ENCODE measurements at regions not wholly inside any gene's neighbourhood (a gene's known extent, or its start where the extent isn't known, plus 50 kb on each side); places are given as distances from the start of the nearest gene placed in this dataset.

DNA sequence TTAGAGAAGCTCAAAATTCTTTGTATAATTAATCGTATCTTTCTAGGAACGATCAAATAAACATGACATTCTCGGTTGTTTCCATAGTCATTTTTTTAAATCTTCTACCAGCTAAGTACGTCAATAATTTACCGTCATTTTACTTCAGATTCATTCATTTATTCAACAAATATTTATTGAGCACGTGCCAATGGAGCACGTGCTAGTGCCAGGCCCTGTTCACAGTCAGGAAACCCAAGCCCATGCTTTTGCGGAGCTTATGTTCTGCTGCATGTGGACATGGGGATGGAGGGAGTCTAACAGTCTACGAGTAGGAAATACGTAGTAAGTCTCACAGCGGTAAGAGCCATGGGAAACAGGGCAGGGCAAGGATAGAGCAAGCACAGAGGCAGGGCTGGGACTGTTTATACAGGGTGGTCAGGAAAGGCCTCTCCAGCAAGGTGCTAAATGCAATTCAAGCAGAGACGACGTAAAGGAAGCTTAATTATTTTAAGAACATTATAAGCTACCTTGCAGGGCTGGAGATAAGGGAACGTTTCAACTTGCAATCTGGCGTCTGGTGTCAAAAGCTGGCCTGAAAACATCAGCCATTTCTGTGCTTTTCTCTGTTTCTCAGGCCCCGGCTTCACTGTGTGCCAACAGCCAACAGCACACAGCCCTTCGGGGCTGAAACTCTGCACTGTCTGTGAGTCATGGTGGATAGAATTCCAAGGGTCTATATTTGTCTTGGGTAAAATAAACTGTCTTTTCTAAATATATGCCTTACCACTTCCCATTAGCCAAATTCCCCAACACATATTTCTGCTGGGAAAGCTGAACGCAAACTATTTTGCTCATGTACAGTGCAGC is 517.1 kb upstream of the ZFP42 start:
- peak; percentile 21 for DNase-seq (ENCODE audit: low spot score)
- peak overlapping the region; percentile 47 for H3K27ac ChIP-seq
- ChIA-PET POLR2A (ENCODE audit: low non-redundant PET) (no interaction called here), CTCF (interaction anchor here (0.6 kb wide), 2 partner anchors 386 to 735 kb away, joined by 3 read pairs; no protein-coding TSS in a partner anchor)
- TF ChIP-seq, protein P1, sequence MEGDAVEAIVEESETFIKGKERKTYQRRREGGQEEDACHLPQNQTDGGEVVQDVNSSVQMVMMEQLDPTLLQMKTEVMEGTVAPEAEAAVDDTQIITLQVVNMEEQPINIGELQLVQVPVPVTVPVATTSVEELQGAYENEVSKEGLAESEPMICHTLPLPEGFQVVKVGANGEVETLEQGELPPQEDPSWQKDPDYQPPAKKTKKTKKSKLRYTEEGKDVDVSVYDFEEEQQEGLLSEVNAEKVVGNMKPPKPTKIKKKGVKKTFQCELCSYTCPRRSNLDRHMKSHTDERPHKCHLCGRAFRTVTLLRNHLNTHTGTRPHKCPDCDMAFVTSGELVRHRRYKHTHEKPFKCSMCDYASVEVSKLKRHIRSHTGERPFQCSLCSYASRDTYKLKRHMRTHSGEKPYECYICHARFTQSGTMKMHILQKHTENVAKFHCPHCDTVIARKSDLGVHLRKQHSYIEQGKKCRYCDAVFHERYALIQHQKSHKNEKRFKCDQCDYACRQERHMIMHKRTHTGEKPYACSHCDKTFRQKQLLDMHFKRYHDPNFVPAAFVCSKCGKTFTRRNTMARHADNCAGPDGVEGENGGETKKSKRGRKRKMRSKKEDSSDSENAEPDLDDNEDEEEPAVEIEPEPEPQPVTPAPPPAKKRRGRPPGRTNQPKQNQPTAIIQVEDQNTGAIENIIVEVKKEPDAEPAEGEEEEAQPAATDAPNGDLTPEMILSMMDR (conservative IDR thresholded peaks at IDR 0.05; ENCODE audit: low read depth): no peak

DNA sequence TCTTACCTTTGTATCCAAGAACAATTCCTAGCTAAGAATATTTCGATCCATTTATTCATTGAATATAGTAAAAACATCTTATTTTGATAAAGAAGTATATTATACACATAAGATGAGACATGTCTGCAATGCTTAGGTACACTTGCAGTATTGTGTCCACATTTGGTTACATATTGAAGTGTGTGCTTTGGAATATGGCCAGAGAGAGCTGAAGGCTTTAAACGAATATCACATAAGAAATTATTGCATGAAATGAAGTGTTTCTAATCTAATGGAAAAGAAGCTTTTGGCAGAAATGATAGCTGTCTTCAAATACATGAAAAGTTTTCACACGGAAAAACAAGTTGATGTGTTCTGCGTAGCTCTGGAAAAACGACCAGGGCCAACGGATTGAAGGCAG is 516.1 kb upstream of the ZFP42 start:
- ChIA-PET CTCF (interaction anchor here (0.6 kb wide), 1 partner anchor 924 kb away, joined by 3 read pairs; the partner anchor contains the start of gene MTNR1A), POLR2A (ENCODE audit: low non-redundant PET) (no interaction called here)
- no peak overlapping the region for H3K27ac ChIP-seq
- TF ChIP-seq, protein P1 (conservative IDR thresholded peaks at IDR 0.05; ENCODE audit: low read depth): no peak
- DNase-seq (ENCODE audit: low spot score): no peak

DNA sequence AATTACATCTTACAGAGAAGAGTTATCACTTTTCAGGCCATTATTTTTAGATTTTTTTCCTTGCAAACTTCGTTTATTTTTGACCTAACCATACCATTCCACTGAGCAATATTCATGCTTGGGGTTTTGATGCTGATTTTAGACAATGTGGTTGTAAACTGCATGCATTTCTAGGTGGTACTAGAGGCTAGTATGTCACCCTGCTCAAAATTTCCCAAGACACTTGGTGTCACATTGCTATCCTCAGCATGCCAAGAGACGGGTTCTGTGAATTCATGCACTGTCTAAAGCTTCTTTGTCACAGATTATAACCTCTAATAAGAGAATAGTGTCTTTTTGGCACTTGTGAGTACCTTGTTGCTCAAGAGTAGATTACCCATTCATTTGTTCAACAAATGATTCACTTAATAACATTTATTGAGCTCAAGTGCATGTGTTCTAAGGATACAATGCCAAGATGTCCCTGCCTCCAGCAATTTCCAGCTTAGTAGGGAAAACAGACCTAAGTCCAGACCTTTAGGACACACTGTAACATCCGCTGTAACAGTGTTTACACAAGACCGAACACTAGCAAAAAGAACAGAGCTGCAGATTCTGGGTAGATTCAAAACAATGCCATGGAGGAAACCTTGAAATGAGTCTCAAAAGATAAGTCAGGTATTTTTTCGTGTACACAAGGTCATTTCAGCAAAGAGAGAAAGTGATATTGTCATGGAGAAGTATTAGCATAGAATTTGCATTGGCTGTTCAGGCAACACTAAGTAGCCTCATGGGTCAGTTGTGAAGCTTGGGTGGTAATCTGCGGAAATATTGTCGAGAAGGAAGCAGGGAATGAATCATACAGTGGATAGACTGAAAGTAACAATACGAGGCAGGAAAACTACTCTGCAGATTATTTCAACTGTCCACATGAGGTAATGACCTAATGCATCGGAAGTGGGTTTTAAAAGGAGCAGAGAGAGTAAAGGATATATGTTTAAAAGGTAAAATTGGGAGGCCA is 515.1 kb upstream of the ZFP42 start:
- DNase-seq (ENCODE audit: low spot score): no peak
- CTCF ChIA-PET: interaction anchor here (0.6 kb wide), 1 partner anchor 925 kb away, joined by 3 read pairs; the partner anchor contains the start of gene MTNR1A
- TF ChIP-seq, protein P1 (conservative IDR thresholded peaks at IDR 0.05; ENCODE audit: low read depth): no peak
- POLR2A ChIA-PET (ENCODE audit: low non-redundant PET): no interaction called here
- H3K27ac ChIP-seq: no peak overlapping the region

DNA sequence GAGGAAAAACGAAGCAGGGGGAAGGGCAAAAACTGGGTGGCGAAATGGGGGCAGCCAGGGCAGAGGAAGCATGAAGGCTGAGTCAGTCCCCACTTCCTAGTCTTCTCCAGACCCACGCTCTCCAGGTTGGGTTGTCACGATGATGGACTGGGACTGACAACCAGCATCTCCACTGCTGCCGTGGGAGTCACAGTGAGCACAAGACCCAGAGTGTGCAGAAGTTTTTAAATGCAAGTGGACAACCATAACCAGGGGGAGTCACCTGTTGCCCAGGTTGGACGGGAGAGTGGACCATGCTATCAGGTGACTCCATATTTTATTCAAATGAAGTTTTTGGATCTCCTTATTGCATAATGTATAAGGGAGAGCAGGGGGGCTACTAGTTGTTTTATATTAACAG is 511.4 kb upstream of the ZFP42 start:
- TF ChIP-seq, protein P1 (conservative IDR thresholded peaks at IDR 0.05; ENCODE audit: low read depth): no peak
- DNase-seq (ENCODE audit: low spot score): no peak
- ChIA-PET CTCF (no interaction called here), POLR2A (ENCODE audit: low non-redundant PET) (no interaction called here)
- no peak overlapping the region for H3K27ac ChIP-seq

DNA sequence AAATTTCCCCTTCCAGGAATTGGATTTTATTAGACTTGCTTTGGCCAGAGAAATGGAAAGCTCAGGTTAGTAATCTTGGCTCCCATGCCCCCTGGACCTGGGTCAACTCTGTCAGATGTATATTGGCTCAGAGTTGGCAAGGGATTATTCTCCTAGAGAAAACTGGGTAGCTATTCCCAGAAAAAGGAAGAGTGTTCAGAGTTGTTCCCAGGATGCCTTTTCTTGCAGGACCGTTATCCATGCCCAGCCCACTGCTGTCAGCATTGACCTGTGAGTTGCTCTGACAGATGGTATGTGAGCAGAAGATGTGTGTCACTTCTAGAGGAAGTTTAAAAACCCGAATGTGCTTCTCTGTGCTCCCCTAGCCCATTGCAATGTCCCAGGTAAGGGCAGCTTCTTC is 509.9 kb upstream of the ZFP42 start:
- CTCF ChIA-PET: interaction anchor here (1.2 kb wide), 1 partner anchor 24 kb away, joined by 3 read pairs; no protein-coding TSS in a partner anchor
- TF ChIP-seq, protein P1 (conservative IDR thresholded peaks at IDR 0.05; ENCODE audit: low read depth): no peak
- POLR2A ChIA-PET (ENCODE audit: low non-redundant PET): no interaction called here

DNA sequence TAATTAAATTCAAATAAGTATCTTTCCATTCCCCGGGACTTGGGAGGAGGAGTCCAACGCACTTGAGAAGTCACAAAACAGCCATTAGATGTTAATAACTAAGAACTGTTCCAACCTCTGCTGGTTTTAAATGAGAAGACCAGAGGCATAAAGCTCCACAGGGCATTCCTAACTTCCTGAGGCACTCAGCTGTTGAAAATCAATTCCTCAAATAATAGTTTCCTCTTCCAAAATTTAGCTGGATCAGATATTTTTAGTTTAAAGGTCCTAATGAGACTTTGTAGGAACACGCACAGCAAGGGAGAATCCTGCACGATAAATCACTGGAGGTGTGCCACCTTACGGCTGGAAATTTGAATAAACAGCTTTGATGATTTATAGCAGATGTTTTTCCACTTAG is 504.3 kb upstream of the ZFP42 start:
- no peak overlapping the region for H3K27ac ChIP-seq
- POLR2A ChIA-PET (ENCODE audit: low non-redundant PET): no interaction called here
- no peak for DNase-seq (ENCODE audit: low spot score)

More for the DNA sequence above, 509.9 kb upstream of the ZFP42 start:
- no peak for DNase-seq (ENCODE audit: low spot score)
- H3K27ac ChIP-seq: no peak overlapping the region

More for the DNA sequence above, 504.3 kb upstream of the ZFP42 start:
- CTCF ChIA-PET: no interaction called here
- TF ChIP-seq, protein P1 (conservative IDR thresholded peaks at IDR 0.05; ENCODE audit: low read depth): no peak

Data from RWPE1 (cell line).